DMS153 treated with DMSO at 0.1 percent for 48 hours (cell line): ENCODE measurements at regions not wholly inside any gene's neighbourhood (a gene's known extent, or its start where the extent isn't known, plus 50 kb on each side); places are given as distances from the start of the nearest gene placed in this dataset.

Experiments used
- DNase-seq: peaks from one replicate; lab custom pipeline; 2025; ENCODE audit not compliant: unreplicated experiment; lab: John Stamatoyannopoulos, UW

DNA sequence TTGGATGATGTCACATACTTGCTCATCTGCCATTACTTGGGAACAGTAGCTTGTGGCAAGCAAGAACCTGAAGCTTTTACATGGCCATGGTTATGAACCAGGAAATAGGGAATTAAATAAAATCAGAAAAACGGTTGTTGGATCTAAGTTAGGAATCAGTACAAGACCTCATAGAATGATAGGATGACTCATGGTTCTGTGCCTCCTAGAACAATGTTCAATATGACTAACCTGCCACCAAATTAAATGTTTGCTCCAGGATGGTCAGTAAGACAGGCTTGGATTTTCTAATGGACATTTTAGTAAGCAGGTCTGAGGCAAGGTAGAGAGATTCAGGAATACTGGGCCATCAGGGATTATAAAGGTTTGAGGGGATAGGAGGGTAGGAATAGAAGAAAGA is 218.9 kb downstream of the PLOD2 start:
- DNase-seq, result no peak

DNA sequence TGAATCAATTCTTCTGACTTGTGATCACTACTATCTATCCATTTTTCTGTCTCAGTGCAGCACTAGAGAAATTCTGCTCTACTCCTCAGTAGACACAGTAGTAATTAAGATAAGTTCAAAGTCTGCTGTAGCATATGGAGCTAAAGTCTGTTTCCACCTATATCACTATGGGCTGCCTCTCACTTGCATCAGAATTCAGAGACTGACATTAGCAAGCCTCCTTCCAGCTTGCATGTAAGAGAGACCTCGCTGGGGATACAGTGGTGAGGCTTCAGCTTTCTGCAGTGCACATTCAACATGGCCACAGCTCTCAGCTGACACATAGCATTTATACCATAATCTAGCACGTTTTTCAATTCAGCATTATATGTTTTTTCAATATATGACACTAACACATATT is 217.0 kb downstream of the PLOD2 start:
- no peak for DNase-seq

DNA sequence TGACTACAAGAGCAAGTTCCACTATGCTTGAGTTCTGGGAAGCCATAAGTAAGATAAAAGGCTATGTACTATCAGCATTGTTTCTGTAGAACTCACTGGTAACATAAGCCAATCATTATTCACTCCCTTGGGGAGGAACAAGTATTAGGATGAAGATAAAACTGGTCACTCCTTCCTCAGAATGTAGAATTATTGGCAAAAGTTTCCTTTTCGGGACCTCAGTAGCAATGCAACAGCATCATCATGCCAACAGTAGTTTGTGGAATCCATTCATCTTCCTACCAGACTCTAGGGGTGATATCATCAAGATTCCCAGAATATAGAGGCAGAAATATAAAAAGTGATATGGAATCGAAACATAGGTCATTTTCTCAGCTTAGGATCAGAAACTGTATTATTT is 209.5 kb downstream of the PLOD2 start:
- DNase-seq, result no peak

DNA sequence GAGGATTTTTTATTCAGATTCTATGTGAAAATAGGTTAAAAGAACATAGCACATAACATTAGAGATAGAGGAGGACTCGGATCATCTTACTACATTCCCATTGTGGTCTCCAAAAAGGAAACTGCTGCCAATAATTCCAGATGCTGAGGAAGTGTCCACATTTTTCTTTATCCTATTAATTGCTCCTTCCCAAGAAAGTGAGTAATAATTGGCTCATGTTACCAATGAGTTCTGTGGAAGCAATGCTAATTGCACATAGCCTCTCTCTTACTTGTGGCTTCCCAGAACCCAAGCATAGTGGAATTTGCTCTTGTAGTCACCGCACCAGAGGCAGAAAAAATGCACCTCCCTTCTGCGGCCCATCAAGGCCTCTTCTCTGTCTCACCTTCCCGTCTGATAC is 208.4 kb downstream of the PLOD2 start:
- no peak for DNase-seq

DNA sequence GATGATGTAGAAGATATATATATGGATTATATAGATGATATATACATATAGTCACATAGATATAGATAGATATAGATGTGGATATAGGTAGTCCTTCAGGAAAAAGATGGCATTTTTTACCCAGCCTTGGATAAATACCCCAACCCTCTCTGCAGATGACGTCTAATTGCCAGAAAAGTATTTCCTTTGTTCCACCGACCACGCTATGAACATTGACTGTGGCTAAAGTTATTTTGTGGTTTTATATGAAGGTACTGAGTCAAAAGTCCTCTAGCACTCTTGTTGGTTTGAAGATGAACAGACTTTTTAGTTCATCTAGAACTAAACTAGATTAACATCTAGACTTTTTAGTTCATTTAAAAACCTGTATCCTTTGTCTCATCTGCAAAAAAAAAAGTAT is 207.7 kb downstream of the PLOD2 start:
- DNase-seq, result no peak

DNA sequence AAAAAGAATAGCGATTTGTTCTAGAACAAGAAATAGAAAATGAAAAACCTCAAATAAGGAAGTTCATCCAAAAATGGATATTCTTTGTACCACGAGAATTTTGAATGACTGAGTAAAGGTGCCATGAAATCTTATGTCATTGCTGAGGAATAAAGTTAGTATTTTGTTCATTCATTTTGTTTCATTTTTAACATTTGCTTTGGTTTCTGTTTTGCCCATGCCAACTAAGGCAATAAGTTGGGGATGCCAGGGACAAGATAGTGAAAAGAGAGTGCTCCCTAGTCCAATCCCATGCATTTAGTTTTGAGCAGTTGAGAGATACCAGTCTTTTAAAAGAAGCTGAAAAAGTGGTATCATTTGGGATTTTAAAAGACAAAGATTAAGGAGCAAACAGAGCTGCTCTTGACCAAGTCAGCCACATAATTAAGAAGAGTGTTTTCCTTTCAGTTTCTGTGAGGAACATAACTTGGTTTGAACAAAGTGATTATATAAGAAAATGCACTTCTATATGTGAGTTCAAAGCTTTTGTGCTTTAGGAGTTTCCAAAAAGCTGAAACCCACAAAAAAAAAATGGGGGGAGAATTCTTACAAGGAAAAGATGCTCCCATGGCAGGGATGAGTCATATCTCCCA is 201.4 kb downstream of the PLOD2 start:
- DNase-seq, result no peak

DNA sequence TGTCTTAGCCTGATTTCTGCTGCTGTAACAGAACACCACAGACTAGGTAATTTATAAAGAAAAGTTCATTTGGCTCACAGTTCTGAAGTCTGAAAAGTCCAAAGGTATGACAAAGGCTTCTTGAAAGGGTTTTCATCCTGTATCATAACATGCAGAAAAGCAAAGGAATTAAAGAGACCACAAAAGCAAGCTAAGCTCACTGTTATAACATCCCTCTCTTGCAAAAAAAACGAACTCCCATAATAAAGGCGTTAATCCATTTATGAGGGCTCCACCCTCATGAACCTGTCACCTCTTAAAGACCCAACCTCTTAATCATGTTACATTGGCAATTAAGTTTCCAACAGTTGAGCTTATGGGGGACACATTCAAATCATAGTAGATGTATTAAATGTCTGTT is 197.9 kb downstream of the PLOD2 start:
- no peak for DNase-seq

DNA sequence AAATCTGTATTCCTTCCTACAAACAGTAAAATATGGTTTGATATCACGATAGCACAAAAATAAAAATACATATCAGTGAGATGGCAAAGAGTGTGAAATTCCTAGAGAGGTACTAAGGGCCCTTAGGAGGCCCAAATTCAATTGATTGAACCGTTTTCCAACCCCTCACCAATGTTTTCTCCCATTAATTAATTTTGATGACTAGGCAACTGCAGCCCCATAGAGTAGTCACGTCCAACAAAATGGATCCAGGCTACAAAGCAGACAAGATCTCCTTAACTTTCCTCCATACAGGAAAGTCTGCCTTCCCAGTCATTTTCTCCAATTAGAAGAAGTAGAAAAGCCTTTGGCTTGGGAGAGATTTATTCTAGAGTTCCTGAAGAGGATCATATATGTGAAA is 193.9 kb downstream of the PLOD2 start:
- no peak for DNase-seq

DNA sequence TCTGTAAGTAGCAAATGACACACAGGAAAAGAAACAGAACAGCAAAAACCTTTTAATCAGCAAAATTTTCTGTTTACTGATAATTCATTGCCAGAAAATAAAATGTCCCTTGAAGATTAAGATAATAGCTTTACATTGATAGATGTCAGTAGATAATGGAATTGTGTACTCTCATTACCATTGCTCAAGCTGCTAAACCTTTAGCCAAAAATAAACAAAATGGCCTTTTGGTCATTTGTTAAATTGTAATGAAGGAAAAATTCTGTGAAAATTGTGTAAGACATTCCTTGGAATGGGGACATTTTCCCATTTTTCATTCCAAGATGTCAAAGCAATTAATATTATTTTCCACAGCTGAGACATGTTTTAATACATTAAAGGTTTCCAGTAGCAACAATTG is 189.8 kb downstream of the PLOD2 start:
- DNase-seq, result no peak

DNA sequence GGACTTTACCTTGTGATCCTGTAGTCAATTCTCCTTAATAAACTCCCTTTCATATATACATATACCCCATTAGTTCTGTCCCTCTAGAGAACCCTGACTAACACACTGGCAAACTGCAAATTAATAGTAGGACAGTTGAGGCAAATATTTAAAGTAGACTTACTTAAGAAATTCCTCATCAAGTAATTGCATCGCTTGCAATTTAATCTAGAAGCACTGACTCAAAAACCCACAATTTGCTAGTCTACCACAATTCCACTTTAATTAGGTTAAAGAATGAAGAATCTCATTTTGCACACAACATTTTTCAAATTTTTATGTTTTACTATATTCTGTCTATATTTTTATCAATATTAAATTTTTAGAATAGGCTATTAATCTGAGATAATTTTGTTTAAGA is 188.1 kb downstream of the PLOD2 start:
- no peak for DNase-seq

DNA sequence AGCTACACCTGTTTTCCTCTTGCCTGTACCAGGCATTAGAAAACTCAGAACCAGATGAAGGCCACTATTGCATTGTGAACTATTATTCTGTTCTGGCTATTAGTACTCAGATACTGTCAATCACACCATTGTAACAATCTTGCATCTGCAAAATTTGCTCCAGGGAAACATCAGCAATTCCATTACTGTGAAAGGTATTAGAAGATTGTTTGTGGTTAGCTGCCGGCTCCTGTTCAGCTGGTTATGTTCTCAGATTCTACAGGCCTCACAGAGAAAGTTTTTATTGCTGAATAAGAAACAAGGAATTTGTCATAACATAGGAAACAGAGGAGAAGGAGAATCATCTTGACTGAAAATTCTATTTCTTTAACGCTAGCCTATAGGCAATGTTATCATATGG is 179.9 kb downstream of the PLOD2 start:
- no peak for DNase-seq

DNA sequence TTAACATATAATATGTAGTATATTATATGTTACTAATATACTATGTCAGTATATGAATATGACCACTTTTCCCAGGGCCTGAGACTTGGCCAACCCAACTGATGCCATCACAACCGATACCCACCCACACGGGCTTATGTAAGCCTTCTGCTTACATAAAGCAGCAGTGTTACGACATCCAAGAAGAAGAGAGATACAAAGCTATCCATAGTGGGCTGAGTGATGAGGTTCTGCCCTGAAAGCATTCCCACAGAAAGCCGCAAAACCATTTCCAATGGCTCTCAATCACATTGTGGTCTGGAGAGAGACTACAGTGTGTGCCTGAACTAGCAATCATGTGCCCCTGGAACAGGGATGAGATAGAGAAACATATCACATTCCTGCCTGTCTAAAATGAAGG is 177.9 kb downstream of the PLOD2 start:
- no peak for DNase-seq
